C4-2B (cell line): ENCODE measurements at regions not wholly inside any gene's neighbourhood (a gene's known extent, or its start where the extent isn't known, plus 50 kb on each side); places are given as distances from the start of the nearest gene placed in this dataset.

Source experiments
- CTCF ChIP-seq: fragments of 450-650 bp; conservative IDR thresholded peaks from 2 replicates; pipeline ENCODE4 v1.5.1; 2017; ENCODE audit warnings: mild to moderate bottlenecking
- ZFX ChIP-seq: fragments of 450-650 bp; IDR thresholded peaks from 2 replicates; pipeline ENCODE4 v1.6.1; 2017

- TF ChIP-seq ZFX (no peak), CTCF (no peak)
These were observed 50.5 kb upstream of the CD99 start for GRCh38 chrX:2640436-2641150.
